ENCODE measurements at regions not wholly inside any gene's neighbourhood (a gene's known extent, or its start where the extent isn't known, plus 50 kb on each side); places are given as distances from the start of the nearest gene placed in this dataset.

- TF ChIP-seq POLR2A (IDR thresholded peaks at IDR 0.05) (no peak), CTCF (IDR thresholded peaks at IDR 0.05) (no peak)
These were observed 143.0 kb upstream of the GALNT15 start for GRCh38 chr3:16031434-16031833.
